Esophagus muscularis mucosa (tissue), 4 donors: ENCODE measurements at regions not wholly inside any gene's neighbourhood (a gene's known extent, or its start where the extent isn't known, plus 50 kb on each side); places are given as distances from the start of the nearest gene placed in this dataset.
"Not testable (repeated sequence)": the region's sequence is repeated elsewhere in the genome, so short reads cannot be mapped to it uniquely, and the experiment has no call there.

Experiments
- DNase-seq: peaks from one replicate; pipeline ENCODE4 v3.0.0-alpha.2; 2017; ENCODE audit errors: extremely low spot score
- H3K27ac ChIP-seq, 4 donors: fragments of 200-600 bp; sonication (generic); replicated peaks in 1 of 4; 1 replicate in 3 of 4; 2 replicates in 1 of 4; pipeline ENCODE4 v1.5.1; 2016 to 2019; ENCODE audit warnings: mild to moderate bottlenecking in 1 of 4
- H3K27me3 ChIP-seq, 4 donors: fragments of 200-600 bp; sonication (generic); one replicate each; pipeline versions ENCODE4 v1.5.1 to v1.6.0; 2016 to 2019
- H3K36me3 ChIP-seq, 4 donors: fragments of 200-600 bp; sonication (generic); one replicate each; pipeline ENCODE4 v1.5.1; 2016 to 2019
- H3K4me1 ChIP-seq, 4 donors: fragments of 200-600 bp; sonication (generic); one replicate each; pipeline ENCODE4 v1.5.1; 2016 to 2019
- H3K4me3 ChIP-seq, 4 donors: fragments of 200-600 bp; sonication (generic); 1 replicate in 2 of 4; 2 replicates in 2 of 4; pipeline ENCODE4 v1.5.1; 2016 to 2019; ENCODE audit warnings: mild to moderate bottlenecking in 4 of 4, moderate library complexity in 1 of 4
- H3K9me3 ChIP-seq, 4 donors: fragments of 200-600 bp; sonication (generic); 1 replicate in 3 of 4; 2 replicates in 1 of 4; pipeline ENCODE4 v1.5.1; 2016 to 2019
- CTCF ChIP-seq, 3 experiments: fragments of 200-600 bp in 2 of 3; fragments of 450-650 bp in 1 of 3; sonication (generic) in 2 of 3; IDR thresholded peaks; one replicate each; pipeline ENCODE4 v1.5.1; 2017 to 2019; ENCODE audit warnings: antibody characterized with exemption in 3 of 3, mild to moderate bottlenecking in 2 of 3, moderate library complexity in 1 of 3
- EP300 ChIP-seq: sonication (generic); formaldehyde crosslinking; IDR thresholded peaks from one replicate; pipeline ENCODE4 v1.6.1; 2017; ENCODE audit warnings: antibody characterized with exemption
- POLR2A ChIP-seq: fragments of 450-650 bp; IDR thresholded peaks from one replicate; pipeline ENCODE4 v1.6.1; 2017; ENCODE audit warnings: antibody characterized with exemption, moderate library complexity, mild to moderate bottlenecking, low read depth
- POLR2AphosphoS5 ChIP-seq, 2 donors: sonication (generic); formaldehyde crosslinking; IDR thresholded peaks; one replicate each; pipeline ENCODE4 v1.6.1; 2017; ENCODE audit warnings: antibody characterized with exemption in 2 of 2
- WGBS: methylation state at CpG from one replicate; pipeline ENCODE4 v1.1.5; 2018; 5-methylcytosine and 5-hydroxymethylcytosine counted together
- intact Hi-C: fragments of 100-400 bp; cut with DNase I; formaldehyde crosslinking; loops from one replicate; pipeline ENCODE4 v1.15.1; 2023

- H3K27me3 ChIP-seq, result peaks cover 0 to 13% (median 0%) of the 10 kb centered on the region in 4 donors
- H3K27ac ChIP-seq, result no peak overlapping the region
- H3K9me3 ChIP-seq, result no peaks in the 10 kb centered on the region
- no peak for DNase-seq
- H3K4me1 ChIP-seq, result no peaks in the 10 kb centered on the region
- H3K4me3 ChIP-seq, result no peak overlapping the region
- intact Hi-C loops, result no loop called here
- TF ChIP-seq EP300 (no peak), CTCF (IDR thresholded peaks at IDR 0.05) (no peak), POLR2A (no peak), POLR2AphosphoS5 (IDR thresholded peaks at IDR 0.05) (no peak)
- H3K36me3 ChIP-seq, result no peaks in the 10 kb centered on the region
- 69% methylated on average over 3 of the region's 3 CpGs for WGBS
Observed at GRCh38 chr1:37373413-37373812, 101.0 kb upstream of the ZC3H12A start.

- H3K4me1 ChIP-seq, intact Hi-C loops, H3K9me3 ChIP-seq, H3K27ac ChIP-seq, DNase-seq, H3K36me3 ChIP-seq, H3K4me3 ChIP-seq: not testable (repeated sequence)
- WGBS, result no CpG with 5 or more reads among the region's 9 CpGs
- peaks cover 0 to 41% (median 0%) of the 10 kb centered on the region in 4 donors for H3K27me3 ChIP-seq
Observed at GRCh38 chr1:37380546-37380945, 93.8 kb upstream of the ZC3H12A start.

- Histone ChIP-seq H3K27me3 (peaks cover 0 to 61% (median under 1%) of the 10 kb centered on the region in 4 donors), H3K4me3 (no peak overlapping the region), H3K4me1 (no peaks in the 10 kb centered on the region), H3K27ac (no peak overlapping the region), H3K9me3 (no peaks in the 10 kb centered on the region), H3K36me3 (no peaks in the 10 kb centered on the region)
- no peak for DNase-seq
- intact Hi-C loops, result no loop called here
- TF ChIP-seq EP300 (no peak), POLR2AphosphoS5 (IDR thresholded peaks at IDR 0.05) (no peak)
- 79% methylated on average over 4 of the region's 5 CpGs for WGBS
Observed at GRCh38 chr1:37387854-37388253, 86.5 kb upstream of the ZC3H12A start.

GRCh38 chr1:37389327-37389726 is 85.1 kb upstream of the ZC3H12A start:
- TF ChIP-seq POLR2A, result no peak
- TF ChIP-seq POLR2AphosphoS5 (IDR thresholded peaks at IDR 0.05), result no peak
- no peak for TF ChIP-seq EP300
- TF ChIP-seq CTCF (IDR thresholded peaks at IDR 0.05), result no peak
- H3K4me1 ChIP-seq, result no peaks in the 10 kb centered on the region
- no peaks in the 10 kb centered on the region for H3K36me3 ChIP-seq
- H3K27ac ChIP-seq, result no peak overlapping the region
- intact Hi-C loops, result no loop called here
- no peaks in the 10 kb centered on the region for H3K9me3 ChIP-seq
- 80% methylated on average over 6 of the region's 6 CpGs for WGBS
- H3K27me3 ChIP-seq, result peaks cover 0 to 65% (median 8%) of the 10 kb centered on the region in 4 donors
- no peak overlapping the region for H3K4me3 ChIP-seq
- no peak for DNase-seq

- no peak for TF ChIP-seq CTCF (IDR thresholded peaks at IDR 0.05)
- no peak for TF ChIP-seq EP300
- WGBS, result 28% methylated on average over 9 of the region's 11 CpGs
- no peak for DNase-seq
- Histone ChIP-seq H3K27ac (no peak overlapping the region), H3K9me3 (no peaks in the 10 kb centered on the region), H3K4me1 (no peaks in the 10 kb centered on the region), H3K4me3 (no peak overlapping the region), H3K27me3 (peaks cover 0 to 70% (median 13%) of the 10 kb centered on the region in 4 donors), H3K36me3 (no peaks in the 10 kb centered on the region)
- intact Hi-C loops, result no loop called here
Observed at GRCh38 chr1:37391211-37392011, 83.0 kb upstream of the ZC3H12A start.

GRCh38 chr1:37392051-37392450 is 82.3 kb upstream of the ZC3H12A start:
- intact Hi-C loops, result no loop called here
- H3K27me3 ChIP-seq, result peaks cover 0 to 76% (median 13%) of the 10 kb centered on the region in 4 donors

More at GRCh38 chr1:37392051-37392450, 82.3 kb upstream of the ZC3H12A start:
- TF ChIP-seq POLR2AphosphoS5 (IDR thresholded peaks at IDR 0.05) (no peak), CTCF (IDR thresholded peaks at IDR 0.05) (no peak), POLR2A (no peak), EP300 (no peak)
- H3K36me3 ChIP-seq, result no peaks in the 10 kb centered on the region
- H3K27ac ChIP-seq, result no peak overlapping the region
- no peak overlapping the region for H3K4me3 ChIP-seq
- no peaks in the 10 kb centered on the region for H3K4me1 ChIP-seq
- H3K9me3 ChIP-seq, result no peaks in the 10 kb centered on the region
- no peak for DNase-seq
- WGBS, result 61% methylated on average over 5 of the region's 5 CpGs
